Transverse colon (tissue), 4 donors: ENCODE measurements at regions not wholly inside any gene's neighbourhood (a gene's known extent, or its start where the extent isn't known, plus 50 kb on each side); places are given as distances from the start of the nearest gene placed in this dataset.

ENCODE experiments used
- CTCF ChIP-seq, 5 experiments: fragments of 200-600 bp in 3 of 5; fragments of 450-650 bp in 2 of 5; sonication (generic) in 3 of 5; IDR thresholded peaks; 1 replicate in 2 of 5; 2 replicates in 3 of 5; pipeline ENCODE4 v1.5.1; 2016 to 2017; ENCODE audit warnings: antibody characterized with exemption in 5 of 5, inconsistent platforms in 3 of 5, mild to moderate bottlenecking in 2 of 5, moderate library complexity in 1 of 5
- EP300 ChIP-seq: sonication (generic); formaldehyde crosslinking; IDR thresholded peaks from one replicate; pipeline ENCODE4 v1.6.1; 2017; ENCODE audit warnings: antibody characterized with exemption, low read depth
- POLR2A ChIP-seq: fragments of 450-650 bp; IDR thresholded peaks from one replicate; pipeline ENCODE4 v1.6.1; 2016; ENCODE audit warnings: antibody characterized with exemption, mild to moderate bottlenecking, moderate library complexity
- POLR2AphosphoS5 ChIP-seq, 3 donors: sonication (generic); formaldehyde crosslinking; IDR thresholded peaks; one replicate each; pipeline ENCODE4 v1.6.1; 2016; ENCODE audit warnings: antibody characterized with exemption in 3 of 3

GRCh38 chr13:106263801-106264200 lies 271.7 kb downstream of the EFNB2 start:
- TF ChIP-seq POLR2AphosphoS5 (IDR thresholded peaks at IDR 0.05) (no peak), POLR2A (no peak), CTCF (IDR thresholded peaks at IDR 0.05) (no peak), EP300 (no peak)
